HepG2 (cell line): ENCODE measurements at regions not wholly inside any gene's neighbourhood (a gene's known extent, or its start where the extent isn't known, plus 50 kb on each side); places are given as distances from the start of the nearest gene placed in this dataset.

Experiments
- ATAD3A ChIP-seq: sonication (generic); formaldehyde crosslinking; IDR thresholded peaks from 2 replicates; pipeline ENCODE4 v1.4.0; 2020; ENCODE audit warnings: missing genetic modification reagents
- ATF3 ChIP-seq: sonication (generic); formaldehyde crosslinking; IDR thresholded peaks from 2 replicates; pipeline ENCODE4 v1.4.0; 2020; ENCODE audit warnings: missing genetic modification reagents
- CBX2 ChIP-seq, 2 experiments: fragments of 200-600 bp in 1 of 2; sonication (generic); formaldehyde crosslinking in 1 of 2; IDR thresholded peaks; 2 replicates each; pipeline versions ENCODE4 v1.7.0 to v1.8.1; 2018 to 2022; ENCODE audit warnings: low read depth in 2 of 2, low read length in 1 of 2, mild to moderate bottlenecking in 1 of 2, missing genetic modification reagents in 1 of 2
- CEBPG ChIP-seq: IDR thresholded peaks from 2 replicates; pipeline ENCODE4 v1.6.1; 2016
- GATAD2A ChIP-seq: IDR thresholded peaks from 2 replicates; pipeline ENCODE4 v1.6.1; 2016
- HIC2 ChIP-seq: sonication (generic); formaldehyde crosslinking; IDR thresholded peaks from 2 replicates; pipeline ENCODE4 v1.9.0; 2022; ENCODE audit warnings: low read depth, missing genetic modification reagents
- HNRNPL ChIP-seq: fragments of 200-400 bp; formaldehyde crosslinking; IDR thresholded peaks from 2 replicates; pipeline ENCODE4 v1.6.1; 2017; ENCODE audit warnings: mild to moderate bottlenecking, low read depth, low read length
- MED1 ChIP-seq: sonication (generic); formaldehyde crosslinking; IDR thresholded peaks from 2 replicates; pipeline ENCODE4 v1.4.0; 2020; ENCODE audit warnings: missing genetic modification reagents
- MEF2D ChIP-seq: sonication (generic); formaldehyde crosslinking; IDR thresholded peaks from 2 replicates; pipeline ENCODE4 v1.5.1; 2020; ENCODE audit warnings: mild to moderate bottlenecking, missing genetic modification reagents
- MIER3 ChIP-seq: IDR thresholded peaks from 2 replicates; pipeline ENCODE4 v1.6.1; 2016; ENCODE audit warnings: missing compliant biosample characterization, borderline replicate concordance
- NRL ChIP-seq: sonication (generic); formaldehyde crosslinking; IDR thresholded peaks from 2 replicates; pipeline ENCODE4 v1.5.0; 2020; ENCODE audit warnings: missing genetic modification reagents, mild to moderate bottlenecking, moderate library complexity, borderline replicate concordance
- PHF21A ChIP-seq: sonication (generic); formaldehyde crosslinking; IDR thresholded peaks from 2 replicates; pipeline ENCODE4 v1.5.0; 2020; ENCODE audit warnings: mild to moderate bottlenecking, missing genetic modification reagents
- SOX6 ChIP-seq, 2 experiments: fragments of 450-650 bp in 1 of 2; sonication (generic) in 1 of 2; formaldehyde crosslinking in 1 of 2; IDR thresholded peaks; 2 replicates each; pipeline versions ENCODE4 v1.4.0 to v1.6.1; 2017 to 2020; ENCODE audit warnings: antibody characterized with exemption in 1 of 2, mild to moderate bottlenecking in 1 of 2, missing genetic modification reagents in 1 of 2
- XRCC5 ChIP-seq: fragments of 200-400 bp; formaldehyde crosslinking; optimal IDR thresholded peaks from 2 replicates; pipeline ENCODE3; 2017; ENCODE audit warnings: mild to moderate bottlenecking, low read length
- ZNF296 ChIP-seq: sonication (generic); formaldehyde crosslinking; conservative IDR thresholded peaks from 2 replicates; pipeline ENCODE4 v1.5.0; 2020; ENCODE audit warnings: mild to moderate bottlenecking, missing genetic modification reagents
- ZNF570 ChIP-seq: sonication (generic); formaldehyde crosslinking; IDR thresholded peaks from 2 replicates; pipeline ENCODE4 v1.4.0; 2020; ENCODE audit warnings: mild to moderate bottlenecking, missing genetic modification reagents, borderline replicate concordance
- ZNF572 ChIP-seq: sonication (generic); formaldehyde crosslinking; IDR thresholded peaks from 2 replicates; pipeline ENCODE4 v1.5.1; 2020; ENCODE audit warnings: mild to moderate bottlenecking, missing genetic modification reagents
- ZNF687 ChIP-seq: sonication (generic); formaldehyde crosslinking; IDR thresholded peaks from 2 replicates; pipeline ENCODE4 v1.5.1; 2020; ENCODE audit warnings: mild to moderate bottlenecking, missing genetic modification reagents, moderate library complexity

- peak; percentile 20; the same call in 1 of the 2 replicates for TF ChIP-seq ZNF687 (CRISPR knock-in tag)
- 0 out of 2 replicates have a peak, but pooled peaks have one; percentile 13 for TF ChIP-seq GATAD2A
- no peak for TF ChIP-seq MEF2D (CRISPR knock-in tag)
- no peak for TF ChIP-seq NRL (CRISPR knock-in tag)
- TF ChIP-seq ZNF570 (CRISPR knock-in tag), result no peak
- TF ChIP-seq MED1 (CRISPR knock-in tag), result 0 out of 2 replicates have a peak, but pooled peaks have one; percentile 11
- 0 out of 2 replicates have a peak, but pooled peaks have one; percentile 30 for TF ChIP-seq CEBPG (CRISPR knock-in tag)
- TF ChIP-seq SOX6 (IDR thresholded peaks at IDR 0.05), result no peak
- 0 out of 2 replicates have a peak, but pooled peaks have one; percentile 11 for TF ChIP-seq SOX6 (CRISPR knock-in tag; IDR thresholded peaks at IDR 0.05)
- no peak for TF ChIP-seq ATF3 (CRISPR knock-in tag)
- TF ChIP-seq CBX2 (IDR thresholded peaks at IDR 0.05; ENCODE audit: low read depth, low read length), result no peak
- no peak for TF ChIP-seq CBX2 (CRISPR knock-in tag; IDR thresholded peaks at IDR 0.05; ENCODE audit: low read depth)
- no peak for TF ChIP-seq ZNF296 (CRISPR knock-in tag)
- TF ChIP-seq ATAD3A (CRISPR knock-in tag), result no peak
- TF ChIP-seq ZNF572 (CRISPR knock-in tag), result no peak
- TF ChIP-seq PHF21A (CRISPR knock-in tag), result no peak
- peak; percentile 25; the same call in 1 of the 2 replicates for TF ChIP-seq HIC2
- no peak for TF ChIP-seq MIER3
- TF ChIP-seq XRCC5, result peak; percentile 25
- TF ChIP-seq HNRNPL, result 0 out of 2 replicates have a peak, but pooled peaks have one; percentile 36
These were observed 184.5 kb upstream of the MARCKS start (continued) for GRCh38 chr6:113672491-113673149.
